IMR-90 (cell line): ENCODE measurements at regions not wholly inside any gene's neighbourhood (a gene's known extent, or its start where the extent isn't known, plus 50 kb on each side); places are given as distances from the start of the nearest gene placed in this dataset.

ENCODE experiments used
- ATAC-seq: fragments of 200-7000 bp; cut with Tn5 transposase; 2 replicates; pipeline ENCODE4 v1.9.1; 2020; ENCODE audit warnings: low read depth, mild to moderate bottlenecking, moderate library complexity
- BruUV-seq: library from RNA; stranded (reverse); fragments of 400-500 nt; replicated peaks from 2 replicates; lab custom pipeline; 2021; lab: Mats Ljungman, UMichigan
- CTCF ChIA-PET: fragments of 300-600 bp; formaldehyde crosslinking; extraction: SDS; loops from one replicate; lab custom pipeline; 2021; ENCODE audit warnings: antibody characterized with exemption; lab: Yijun Ruan, JAX
- POLR2A ChIA-PET: fragments of 300-600 bp; sonication (Branson Sonifier 250); formaldehyde crosslinking; loops from one replicate; lab custom pipeline; 2022; ENCODE audit warnings: antibody characterized with exemption; ENCODE audit not compliant: unreplicated experiment; lab: Charles Lee
- DNase-seq: peaks from one replicate; pipeline ENCODE4 v3.0.0; 2013
- H2AFZ ChIP-seq: replicated peaks from 2 replicates; pipeline ENCODE3; 2013; ENCODE audit warnings: low read length, mild to moderate bottlenecking; ENCODE audit not compliant: poor library complexity
- H2AK5ac ChIP-seq: 2 replicates; pipeline ENCODE4 v1.6.1; 2013; ENCODE audit warnings: low read depth, low read length, inconsistent platforms
- H2AK9ac ChIP-seq: replicated peaks from 2 replicates; pipeline ENCODE3; 2013; ENCODE audit warnings: mild to moderate bottlenecking, low read depth, low read length, moderate library complexity; ENCODE audit not compliant: poor library complexity
- H2BK120ac ChIP-seq: 2 replicates; pipeline ENCODE4 v1.6.1; 2013; ENCODE audit warnings: low read depth, low read length, inconsistent platforms
- H2BK15ac ChIP-seq: 3 replicates; pipeline ENCODE4 v1.6.1; 2013; ENCODE audit warnings: low read depth, low read length, inconsistent platforms
- H2BK20ac ChIP-seq: 2 replicates; pipeline ENCODE4 v1.6.1; 2013; ENCODE audit warnings: low read depth, mild to moderate bottlenecking, inconsistent platforms, low read length, moderate library complexity
- H2BK5ac ChIP-seq: 2 replicates; pipeline ENCODE4 v1.6.1; 2013; ENCODE audit warnings: mild to moderate bottlenecking, low read depth, low read length, inconsistent platforms; ENCODE audit not compliant: poor library complexity, severe bottlenecking
- H3K14ac ChIP-seq: replicated peaks from 2 replicates; pipeline ENCODE4 v1.6.1; 2013; ENCODE audit warnings: low read depth, low read length, inconsistent platforms
- H3K18ac ChIP-seq: 2 replicates; pipeline ENCODE4 v1.6.1; 2013; ENCODE audit warnings: low read depth, low read length, control low read depth
- H3K23ac ChIP-seq: 2 replicates; pipeline ENCODE4 v1.6.1; 2013; ENCODE audit warnings: low read depth, low read length, inconsistent platforms
- H3K27ac ChIP-seq: 2 replicates; pipeline ENCODE4 v1.5.1; 2013; ENCODE audit warnings: mild to moderate bottlenecking, control low read depth, low read length; ENCODE audit not compliant: insufficient read depth
- H3K27me3 ChIP-seq: 2 replicates; pipeline ENCODE4 v1.6.1; 2013; ENCODE audit warnings: low read length; ENCODE audit not compliant: control insufficient read depth, insufficient read depth
- H3K36me3 ChIP-seq: 2 replicates; pipeline ENCODE4 v1.6.1; 2013; ENCODE audit warnings: low read length, mixed read lengths; ENCODE audit not compliant: control insufficient read depth, insufficient read depth
- H3K4ac ChIP-seq: 2 replicates; pipeline ENCODE4 v1.6.1; 2013; ENCODE audit warnings: low read depth, low read length, inconsistent platforms
- H3K4me1 ChIP-seq: 2 replicates; pipeline ENCODE4 v1.6.1; 2013; ENCODE audit warnings: low read length, mixed read lengths; ENCODE audit not compliant: control insufficient read depth, insufficient read depth
- H3K4me2 ChIP-seq: 2 replicates; pipeline ENCODE4 v1.6.1; 2013; ENCODE audit warnings: low read depth, mild to moderate bottlenecking, control low read depth, low read length, moderate library complexity
- H3K4me3 ChIP-seq: 2 replicates; pipeline ENCODE4 v1.5.1; 2013; ENCODE audit warnings: low read depth, mild to moderate bottlenecking, control low read depth, low read length, moderate library complexity; ENCODE audit not compliant: insufficient read depth
- H3K56ac ChIP-seq: 2 replicates; pipeline ENCODE4 v1.6.1; 2013; ENCODE audit warnings: low read length, inconsistent platforms; ENCODE audit not compliant: insufficient read depth; ENCODE audit errors: extremely low read depth
- H3K79me1 ChIP-seq, 2 experiments: 2 replicates each; pipeline ENCODE4 v1.6.1; 2013; ENCODE audit warnings: low read length in 2 of 2, inconsistent platforms in 1 of 2, low read depth in 1 of 2
- H3K9ac ChIP-seq: 2 replicates; pipeline ENCODE4 v1.6.1; 2013; ENCODE audit warnings: low read depth, low read length, control low read depth
- H3K9me1 ChIP-seq: 2 replicates; pipeline ENCODE4 v1.6.1; 2013; ENCODE audit warnings: low read length, inconsistent platforms; ENCODE audit not compliant: insufficient read depth
- H3K9me3 ChIP-seq: 2 replicates; pipeline ENCODE4 v1.6.1; 2013; ENCODE audit warnings: low read length; ENCODE audit not compliant: control insufficient read depth, insufficient read depth
- H4K20me1 ChIP-seq: 2 replicates; pipeline ENCODE4 v1.6.1; 2013; ENCODE audit warnings: low read length, inconsistent platforms; ENCODE audit not compliant: insufficient read depth
- H4K5ac ChIP-seq: 2 replicates; pipeline ENCODE4 v1.6.1; 2013; ENCODE audit warnings: mild to moderate bottlenecking, low read depth, low read length, control low read depth
- H4K8ac ChIP-seq, 2 experiments: 2 replicates each; pipeline ENCODE4 v1.6.1; 2013; ENCODE audit warnings: low read depth in 2 of 2, low read length in 2 of 2, control low read depth in 1 of 2, inconsistent platforms in 1 of 2
- H4K91ac ChIP-seq: 2 replicates; pipeline ENCODE4 v1.6.1; 2013; ENCODE audit warnings: low read depth, low read length, inconsistent platforms; ENCODE audit not compliant: insufficient read depth
- BHLHE40 ChIP-seq: fragments of 150-350 bp; IDR thresholded peaks from 2 replicates; pipeline ENCODE4 v1.6.1; 2016; ENCODE audit warnings: mild to moderate bottlenecking, low read depth, low read length
- CEBPB ChIP-seq: IDR thresholded peaks from 2 replicates; pipeline ENCODE4 v1.6.1; 2012; ENCODE audit warnings: low read depth, low read length, improper control_type of control experiment
- CHD1 ChIP-seq: IDR thresholded peaks from 2 replicates; pipeline ENCODE4 v1.6.1; 2012; ENCODE audit warnings: low read depth, low read length, improper control_type of control experiment
- CTCF ChIP-seq: conservative IDR thresholded peaks from 2 replicates; pipeline ENCODE4 v1.5.1; 2012; ENCODE audit warnings: mild to moderate bottlenecking, low read depth, low read length, improper control_type of control experiment
- ELK1 ChIP-seq: fragments of 150-350 bp; IDR thresholded peaks from 2 replicates; pipeline ENCODE4 v1.6.1; 2016; ENCODE audit warnings: low read depth, mild to moderate bottlenecking, low read length, moderate library complexity, borderline replicate concordance
- FOS ChIP-seq: fragments of 150-350 bp; IDR thresholded peaks from 2 replicates; pipeline ENCODE4 v1.6.1; 2016; ENCODE audit warnings: low read depth, low read length
- MAFK ChIP-seq: IDR thresholded peaks from 2 replicates; pipeline ENCODE4 v1.6.1; 2012; ENCODE audit warnings: low read depth, low read length, improper control_type of control experiment
- MAZ ChIP-seq: IDR thresholded peaks from 2 replicates; pipeline ENCODE4 v1.6.1; 2012; ENCODE audit warnings: low read depth, mild to moderate bottlenecking, low read length, improper control_type of control experiment, moderate library complexity, borderline replicate concordance
- MXI1 ChIP-seq: IDR thresholded peaks from 2 replicates; pipeline ENCODE4 v1.6.1; 2012; ENCODE audit warnings: low read depth, mild to moderate bottlenecking, low read length, moderate library complexity, borderline replicate concordance
- NFE2L2 ChIP-seq: fragments of 150-350 bp; IDR thresholded peaks from 2 replicates; pipeline ENCODE4 v1.6.1; 2016; ENCODE audit warnings: low read depth, mild to moderate bottlenecking, low read length
- POLR2A ChIP-seq: IDR thresholded peaks from 2 replicates; pipeline ENCODE4 v1.6.1; 2012; ENCODE audit warnings: mild to moderate bottlenecking, low read depth, low read length
- RAD21 ChIP-seq: IDR thresholded peaks from 2 replicates; pipeline ENCODE4 v1.6.1; 2012; ENCODE audit warnings: low read length, improper control_type of control experiment
- RCOR1 ChIP-seq: IDR thresholded peaks from 2 replicates; pipeline ENCODE4 v1.6.1; 2012; ENCODE audit warnings: mild to moderate bottlenecking, low read length, improper control_type of control experiment; ENCODE audit not compliant: insufficient replicate concordance
- RFX5 ChIP-seq: IDR thresholded peaks from 2 replicates; pipeline ENCODE4 v1.8.0; 2012; ENCODE audit warnings: low read depth, mild to moderate bottlenecking, low read length, moderate library complexity
- SMC3 ChIP-seq: fragments of 150-350 bp; IDR thresholded peaks from 2 replicates; pipeline ENCODE4 v1.6.1; 2016; ENCODE audit warnings: low read depth, mild to moderate bottlenecking, antibody characterized with exemption, low read length, moderate library complexity
- USF2 ChIP-seq: fragments of 150-350 bp; IDR thresholded peaks from 2 replicates; pipeline ENCODE4 v1.6.1; 2017; ENCODE audit warnings: mild to moderate bottlenecking, antibody characterized with exemption, low read length, low read depth
- WGBS, 2 experiments: methylation state at CpG; one replicate each; pipeline versions ENCODE4 v1.1.5 to v1.1.7; 2013; ENCODE audit warnings: missing lambda C conversion rate in 2 of 2; ENCODE audit not compliant: insufficient read length in 1 of 2; ENCODE audit errors: extremely low coverage in 2 of 2; 5-methylcytosine and 5-hydroxymethylcytosine counted together
- dilution Hi-C: fragments of 300-500 bp; cut with HindIII; formaldehyde crosslinking; loops from one replicate; pipeline ENCODE4 v1.14.3; 2018; ENCODE audit warnings: low sequenced_read_pairs; ENCODE audit not compliant: unreplicated experiment
- in situ Hi-C: fragments of 300-500 bp; cut with MboI; formaldehyde crosslinking; loops from 3 replicates; pipeline ENCODE4 v1.14.3; 2019; ENCODE audit warnings: low sequenced_read_pairs, inconsistent platforms, mixed read lengths
- intact Hi-C: fragments of 100-400 bp; cut with micrococcal nuclease; formaldehyde crosslinking; loops from 2 replicates; pipeline ENCODE4 v1.10.0; 2022

- Histone ChIP-seq H2AK5ac (no peak overlapping the region), H3K27ac (no peak overlapping the region), H3K4me2 (no peak overlapping the region), H3K56ac (no peak overlapping the region), H3K4me1 (no peaks in the 10 kb centered on the region), H3K9me3 (peaks cover 12% of the 10 kb centered on the region; the same call in 1 of the 2 replicates), H4K20me1 (no peaks in the 10 kb centered on the region), H4K91ac (no peak overlapping the region), H3K23ac (no peak overlapping the region), H4K8ac (no peak overlapping the region), H4K5ac (no peak overlapping the region), H3K9me1 (no peaks in the 10 kb centered on the region), H2AK9ac (peak overlapping the region; percentile 48), H2AFZ (no peak overlapping the region), H3K9ac (no peak overlapping the region), H3K79me1 (no peaks in the 10 kb centered on the region), H2BK15ac (no peak overlapping the region), H3K18ac (no peak overlapping the region), H3K27me3 (no peaks in the 10 kb centered on the region), H3K4ac (no peak overlapping the region), H2BK120ac (no peak overlapping the region), H2BK5ac (no peak overlapping the region), H3K4me3 (no peak overlapping the region), H3K14ac (no peak overlapping the region), H2BK20ac (no peak overlapping the region), H3K36me3 (no peaks in the 10 kb centered on the region)
- intact Hi-C loops = no loop called here
- DNase-seq = peak; percentile 4
- in situ Hi-C loops = loop anchor here (25.0 kb wide), 1 partner anchor 1552 kb away; no protein-coding TSS in a partner anchor
- ChIA-PET CTCF (no interaction called here), POLR2A (no interaction called here)
- TF ChIP-seq MXI1 (no peak), RFX5 (no peak), CEBPB (no peak), RCOR1 (no peak), USF2 (no peak), MAFK (no peak), MAZ (no peak), BHLHE40 (no peak), POLR2A (no peak), CHD1 (no peak), NFE2L2 (no peak), ELK1 (no peak), FOS (no peak), RAD21 (no peak), CTCF (no peak), SMC3 (no peak)
- dilution Hi-C loops = no loop called here
- ATAC-seq = no peak
- BruUV-seq = no TSS peak
- 60% methylated on average over 1 of the region's 5 CpGs; no CpG with 5 or more reads in 1 of the 2 experiments for WGBS, 2 experiments
Observed at GRCh38 chr2:7209757-7210555, 292.7 kb downstream of the RNF144A start.
